GM19023 (cell line): ENCODE measurements at regions not wholly inside any gene's neighbourhood (a gene's known extent, or its start where the extent isn't known, plus 50 kb on each side); places are given as distances from the start of the nearest gene placed in this dataset.

Source experiments
- ATAC-seq: cut with Tn5 transposase; IDR thresholded peaks from one replicate; pipeline ENCODE4 v1.9.1; 2021; ENCODE audit warnings: mild to moderate bottlenecking, moderate library complexity; ENCODE audit not compliant: unreplicated experiment

DNA sequence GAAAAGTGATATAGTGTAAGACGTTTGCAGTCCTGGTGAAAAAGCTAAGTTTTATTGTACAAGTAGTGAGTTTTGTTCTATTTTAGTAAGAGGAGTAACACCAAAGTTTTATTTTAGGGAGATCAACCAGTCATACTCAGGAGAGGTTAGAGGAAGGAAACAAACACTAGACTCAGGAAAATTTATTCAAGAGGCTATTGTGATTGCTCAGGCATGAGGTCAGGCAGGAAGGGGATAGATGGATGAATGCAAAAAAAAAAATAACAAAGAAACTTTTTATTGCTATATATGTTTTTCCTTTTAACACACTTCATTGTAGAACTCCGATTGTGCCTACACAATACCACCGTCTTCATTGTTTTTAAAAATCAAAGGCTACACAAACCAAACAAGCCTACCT, 189.0 kb downstream of the LYPLAL1 start:
- ATAC-seq = no peak

GRCh38 chr1:219359126-219359525, 185.4 kb downstream of the LYPLAL1 start:
- no peak for ATAC-seq

- no peak for ATAC-seq
Observed at GRCh38 chr1:219358080-219358479, 184.4 kb downstream of the LYPLAL1 start.

- no peak for ATAC-seq
Observed at GRCh38 chr1:219354962-219355361, 181.3 kb downstream of the LYPLAL1 start.

DNA sequence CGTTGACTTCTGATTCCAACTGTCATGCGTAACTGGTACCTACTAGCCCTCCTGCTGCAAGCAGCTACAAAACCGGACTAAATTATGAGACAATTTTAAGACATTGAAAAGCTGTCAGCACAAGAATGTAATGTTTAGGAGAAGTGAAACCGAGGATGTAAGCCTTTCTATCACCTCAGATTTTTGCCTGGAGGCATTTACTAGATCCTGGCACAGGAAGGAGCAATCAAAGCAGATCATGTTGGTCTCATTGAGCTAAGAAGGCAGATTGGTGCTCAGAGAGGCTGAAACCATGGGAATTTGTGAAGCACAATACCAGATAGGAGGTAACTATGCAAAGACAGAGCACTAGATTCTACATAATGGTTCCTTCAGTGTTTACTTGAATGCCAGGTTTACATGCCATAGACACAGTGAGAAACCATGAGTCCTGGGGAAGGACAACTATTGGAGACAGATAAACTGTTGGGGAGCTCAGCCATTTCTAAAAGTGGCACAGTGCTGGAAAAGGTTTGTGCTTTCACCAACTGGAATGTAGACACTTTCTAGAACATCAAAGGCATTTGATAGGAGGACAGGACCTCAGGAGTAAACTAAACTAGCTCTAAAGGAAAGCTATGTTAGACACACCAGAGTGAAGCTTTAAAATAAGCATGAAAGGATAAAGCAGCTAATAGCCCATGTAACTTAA, 179.4 kb downstream of the LYPLAL1 start:
- no peak for ATAC-seq

DNA sequence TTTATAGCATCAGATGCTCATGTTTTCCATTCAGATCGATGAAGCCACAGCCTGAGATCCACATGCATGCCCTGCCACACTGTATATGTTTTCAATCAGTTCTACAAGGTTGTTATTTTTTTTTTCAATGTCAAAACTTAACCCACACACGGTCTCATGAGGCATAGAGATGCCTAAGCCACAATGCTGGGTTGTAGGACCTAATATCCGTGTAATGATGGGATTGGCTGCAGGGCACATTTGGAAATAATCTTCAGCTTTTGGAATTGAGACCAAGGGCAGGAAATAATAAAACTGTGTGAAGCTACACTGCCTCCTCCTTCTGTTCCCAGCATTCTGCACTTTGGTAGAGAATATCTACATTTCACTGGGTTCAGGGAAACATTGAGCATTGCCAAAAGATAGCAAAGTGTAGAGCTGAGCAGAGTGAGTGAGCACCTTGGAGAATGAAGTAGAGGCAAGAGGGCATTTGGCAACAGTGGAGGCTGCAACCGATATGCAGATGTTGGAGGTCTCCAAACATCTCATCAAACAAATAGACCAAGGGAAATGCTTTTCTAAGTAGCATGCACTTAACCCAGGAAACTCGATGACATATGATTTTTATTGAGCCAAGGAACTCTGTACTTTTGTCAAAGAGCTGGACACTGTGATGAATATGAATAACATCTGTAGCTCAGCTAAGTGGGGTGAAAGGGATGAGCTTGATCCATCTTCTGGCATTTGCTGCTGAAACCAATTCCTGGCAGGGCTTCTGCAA, 176.7 kb downstream of the LYPLAL1 start:
- ATAC-seq = no peak

DNA sequence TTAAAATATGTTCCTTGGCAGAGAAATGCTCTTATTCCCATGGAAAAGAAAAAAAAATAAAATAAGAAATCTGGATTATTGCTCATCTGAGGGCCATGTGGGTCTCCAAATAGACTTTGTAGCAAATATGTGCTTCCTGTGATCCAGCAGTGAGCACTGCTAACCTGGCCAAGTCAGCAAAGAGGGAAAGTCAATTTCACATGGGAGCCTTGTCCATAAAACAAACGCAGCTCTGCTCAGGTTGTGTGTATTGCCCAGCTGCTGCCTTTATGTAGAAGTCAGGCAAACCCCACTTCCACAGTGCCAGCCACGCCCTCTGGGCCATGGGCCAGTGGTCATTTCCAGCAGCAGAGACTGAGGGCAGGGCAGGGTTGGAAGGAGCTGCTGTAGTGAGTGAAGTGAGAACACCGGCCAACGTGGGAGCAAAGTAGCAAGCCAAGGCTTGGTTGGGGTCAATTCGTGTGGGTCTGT, 174.3 kb downstream of the LYPLAL1 start:
- no peak for ATAC-seq

GRCh38 chr1:219347376-219347775, 173.7 kb downstream of the LYPLAL1 start:
- ATAC-seq = no peak

- ATAC-seq = no peak
Observed at GRCh38 chr1:219345953-219346352, 172.3 kb downstream of the LYPLAL1 start.

GRCh38 chr1:219342836-219343235, 169.2 kb downstream of the LYPLAL1 start:
- no peak for ATAC-seq

- no peak for ATAC-seq
Observed at GRCh38 chr1:219340796-219341195, 167.1 kb downstream of the LYPLAL1 start.

DNA sequence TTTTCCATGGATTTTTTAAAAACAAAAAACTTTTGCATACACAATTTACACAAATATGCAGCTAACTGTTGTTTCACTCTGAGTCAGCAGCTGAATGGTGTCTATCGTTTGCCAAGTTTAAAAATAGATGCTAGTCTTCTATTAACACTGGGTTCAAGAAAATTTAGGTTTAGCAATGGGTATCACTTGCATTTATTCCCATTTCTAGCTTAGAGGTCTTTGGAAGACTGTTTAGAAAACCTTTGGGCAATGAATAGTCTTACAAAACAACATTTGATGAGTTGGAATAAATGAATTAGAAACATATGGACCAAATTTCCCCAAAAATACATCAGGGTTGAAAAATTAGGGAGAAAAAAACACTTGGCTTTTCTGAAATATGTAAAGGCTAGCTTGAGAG, 165.8 kb downstream of the LYPLAL1 start:
- ATAC-seq = no peak

DNA sequence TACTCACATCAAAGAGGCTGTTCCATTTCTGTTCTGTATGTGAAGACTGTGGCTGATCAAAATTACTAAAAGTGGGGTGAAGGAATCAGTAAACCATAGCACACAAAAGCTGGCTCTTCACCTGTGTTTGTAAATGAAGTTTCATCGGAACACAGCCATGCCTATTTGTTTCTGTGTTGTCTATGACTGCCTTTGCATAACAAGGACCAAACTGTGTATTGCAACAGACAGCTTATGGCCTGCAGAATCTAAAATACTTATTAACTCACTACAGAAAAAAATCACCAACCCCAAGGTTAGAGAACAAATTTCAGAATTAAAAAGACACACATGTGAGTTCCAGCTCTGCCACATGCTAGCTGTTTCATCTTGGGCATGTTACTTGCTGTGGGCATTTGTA, 163.9 kb downstream of the LYPLAL1 start:
- ATAC-seq = no peak

DNA sequence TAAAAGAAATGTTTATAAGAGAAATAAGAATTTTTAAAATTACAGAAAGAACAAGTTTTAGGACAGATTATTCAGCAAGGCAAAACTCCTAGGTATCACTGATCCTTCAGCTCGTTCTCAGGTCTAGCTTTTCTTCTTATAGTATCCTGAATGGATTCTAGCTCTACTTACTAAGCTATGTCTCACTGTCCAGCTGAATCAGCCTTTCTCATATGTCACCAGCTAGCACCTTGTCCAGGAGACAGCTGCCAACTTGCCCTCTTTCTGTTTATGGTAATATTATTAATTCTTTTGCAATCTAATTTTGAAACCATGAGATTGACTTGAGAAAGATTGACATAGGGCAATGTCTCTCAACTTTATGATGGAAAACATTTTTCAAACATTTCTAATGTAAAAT, 159.9 kb downstream of the LYPLAL1 start:
- no peak for ATAC-seq

DNA sequence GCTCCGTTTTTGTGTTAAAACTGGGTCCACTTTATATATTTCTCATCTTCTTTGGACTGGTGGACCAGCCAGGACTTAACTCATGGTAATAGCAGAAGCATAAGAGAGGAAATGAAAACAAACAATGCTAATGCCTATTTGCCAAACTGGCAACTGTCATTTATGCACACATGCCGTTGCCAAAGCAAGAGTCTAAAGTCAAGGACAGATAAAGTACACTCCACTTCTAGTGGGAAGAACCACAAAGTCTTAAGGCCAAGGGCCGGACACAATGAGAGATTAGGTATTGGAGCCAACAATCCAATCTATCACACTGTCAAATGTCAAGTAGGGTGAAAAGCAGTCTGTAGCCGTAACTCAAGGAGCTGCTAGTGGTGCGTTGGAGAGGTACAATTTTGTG, 157.7 kb downstream of the LYPLAL1 start:
- ATAC-seq = no peak

- ATAC-seq = no peak
Observed at GRCh38 chr1:219330669-219331068, 157.0 kb downstream of the LYPLAL1 start.

GRCh38 chr1:219330001-219330400, 156.3 kb downstream of the LYPLAL1 start:
- no peak for ATAC-seq

DNA sequence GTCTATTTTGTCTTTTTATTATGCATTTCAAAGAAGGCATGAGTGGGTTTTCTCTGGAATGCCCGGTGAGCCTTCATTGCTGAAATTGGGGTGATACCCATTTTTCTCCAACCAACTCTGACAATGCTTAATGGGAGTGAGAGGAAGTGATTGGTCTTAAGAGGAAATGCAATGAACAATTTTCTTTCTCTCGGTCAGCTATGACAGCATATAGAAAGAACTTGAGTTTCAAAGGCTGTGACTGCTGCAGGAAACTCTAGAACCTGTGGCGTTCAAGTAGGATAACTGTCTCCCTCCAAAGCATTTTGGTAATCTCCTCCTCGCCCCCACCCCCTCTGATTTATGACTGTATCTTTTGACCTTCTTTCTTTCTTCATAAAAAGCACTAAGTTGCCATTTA, 155.9 kb downstream of the LYPLAL1 start:
- ATAC-seq = no peak

- no peak for ATAC-seq
Observed at GRCh38 chr1:219326843-219327242, 153.2 kb downstream of the LYPLAL1 start.

DNA sequence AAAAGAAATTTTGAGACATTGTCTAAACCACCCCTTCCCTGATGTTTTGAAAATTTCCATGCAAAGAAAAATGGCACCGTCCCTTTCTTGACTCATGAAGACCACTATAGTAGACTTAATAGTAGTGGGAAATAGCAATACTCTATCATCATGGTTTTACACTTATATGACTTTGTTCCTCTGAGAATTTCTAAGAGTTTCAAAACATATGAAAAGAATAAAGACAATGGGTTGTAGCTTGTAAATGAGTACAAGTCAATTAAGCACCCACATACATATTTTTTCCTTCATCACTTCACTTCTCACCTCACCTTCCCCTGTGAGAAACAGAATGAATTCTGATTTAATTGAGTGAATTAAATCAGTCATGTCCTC, 151.7 kb downstream of the LYPLAL1 start:
- no peak for ATAC-seq

DNA sequence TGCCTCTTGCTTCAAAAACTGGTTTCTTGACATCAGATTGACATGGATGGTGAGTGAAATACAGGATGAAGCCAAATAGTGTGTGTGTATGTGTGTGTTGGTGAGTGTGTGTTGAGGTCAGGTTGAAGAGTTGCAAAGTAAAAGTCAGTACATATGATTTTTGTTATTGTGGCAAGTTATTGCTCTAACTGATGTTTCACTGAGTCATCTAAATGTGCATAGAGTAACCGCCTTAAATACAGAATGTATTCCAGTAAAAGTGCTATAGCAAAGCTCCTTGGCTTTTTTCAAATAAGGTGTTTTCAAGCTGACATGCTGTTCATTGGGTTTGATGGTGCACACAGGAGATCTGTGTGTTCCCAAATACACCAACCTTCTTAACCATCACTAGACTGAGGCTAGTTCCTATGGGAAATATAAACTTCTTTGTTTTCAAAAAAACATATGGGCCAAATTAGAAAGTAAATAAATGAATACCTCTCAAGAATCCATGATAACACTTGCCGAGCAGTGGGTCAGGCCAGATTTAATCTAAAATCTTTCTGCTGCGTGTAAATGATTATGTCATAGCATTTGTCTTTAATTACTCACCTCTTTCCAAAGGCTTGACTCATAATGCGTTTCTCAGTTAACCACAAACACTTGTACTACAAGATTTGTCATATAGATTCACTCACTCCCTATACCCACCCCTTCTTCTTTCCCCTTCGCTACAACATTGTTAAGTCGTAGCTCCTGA, 151.1 kb downstream of the LYPLAL1 start:
- ATAC-seq = no peak

- ATAC-seq = no peak
Observed at GRCh38 chr1:219324171-219324570, 150.5 kb downstream of the LYPLAL1 start.
